Neural progenitor cell (in vitro differentiated cells): ENCODE measurements at regions not wholly inside any gene's neighbourhood (a gene's known extent, or its start where the extent isn't known, plus 50 kb on each side); places are given as distances from the start of the nearest gene placed in this dataset.

Experiments
- EZH2 ChIP-seq: fragments of 200-600 bp; sonication (generic); IDR thresholded peaks from 2 replicates; pipeline ENCODE4 v1.6.1; 2017; ENCODE audit warnings: antibody characterized with exemption, mild to moderate bottlenecking, moderate library complexity
- TF ChIP-seq, protein P1 (sequence below): fragments of 200-600 bp; sonication (generic); IDR thresholded peaks from 2 replicates; pipeline ENCODE4 v1.5.1; 2017; ENCODE audit warnings: antibody characterized with exemption, mild to moderate bottlenecking

DNA sequence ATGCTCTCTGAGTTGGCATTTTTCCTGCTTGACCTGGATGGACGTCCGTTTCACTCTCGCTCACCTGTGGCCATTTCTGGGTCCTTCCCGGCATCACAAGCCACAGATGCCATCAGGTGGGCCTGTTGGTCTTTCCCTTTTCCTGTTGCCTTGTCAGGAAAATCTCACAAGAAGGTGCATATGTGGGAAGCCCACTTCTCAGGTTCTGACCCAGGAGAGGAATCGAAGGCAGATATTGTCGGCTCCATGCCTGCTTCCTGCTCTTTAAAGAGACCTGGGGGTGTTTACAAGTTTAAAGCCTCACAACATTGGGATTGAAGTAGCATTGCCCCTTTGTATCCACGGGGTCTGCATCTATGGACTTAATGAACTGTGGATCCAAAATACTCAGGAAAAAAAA is 357.9 kb downstream of the RPS24 start:
- TF ChIP-seq, protein P1, sequence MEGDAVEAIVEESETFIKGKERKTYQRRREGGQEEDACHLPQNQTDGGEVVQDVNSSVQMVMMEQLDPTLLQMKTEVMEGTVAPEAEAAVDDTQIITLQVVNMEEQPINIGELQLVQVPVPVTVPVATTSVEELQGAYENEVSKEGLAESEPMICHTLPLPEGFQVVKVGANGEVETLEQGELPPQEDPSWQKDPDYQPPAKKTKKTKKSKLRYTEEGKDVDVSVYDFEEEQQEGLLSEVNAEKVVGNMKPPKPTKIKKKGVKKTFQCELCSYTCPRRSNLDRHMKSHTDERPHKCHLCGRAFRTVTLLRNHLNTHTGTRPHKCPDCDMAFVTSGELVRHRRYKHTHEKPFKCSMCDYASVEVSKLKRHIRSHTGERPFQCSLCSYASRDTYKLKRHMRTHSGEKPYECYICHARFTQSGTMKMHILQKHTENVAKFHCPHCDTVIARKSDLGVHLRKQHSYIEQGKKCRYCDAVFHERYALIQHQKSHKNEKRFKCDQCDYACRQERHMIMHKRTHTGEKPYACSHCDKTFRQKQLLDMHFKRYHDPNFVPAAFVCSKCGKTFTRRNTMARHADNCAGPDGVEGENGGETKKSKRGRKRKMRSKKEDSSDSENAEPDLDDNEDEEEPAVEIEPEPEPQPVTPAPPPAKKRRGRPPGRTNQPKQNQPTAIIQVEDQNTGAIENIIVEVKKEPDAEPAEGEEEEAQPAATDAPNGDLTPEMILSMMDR = no peak
- TF ChIP-seq EZH2 = no peak
